AG10803 (cell line): ENCODE measurements at regions not wholly inside any gene's neighbourhood (a gene's known extent, or its start where the extent isn't known, plus 50 kb on each side); places are given as distances from the start of the nearest gene placed in this dataset.

Experiments
- DNase-seq: peaks from one replicate; pipeline ENCODE4 v3.0.0; 2010; ENCODE audit warnings: low read depth
- H3K4me3 ChIP-seq: 2 replicates; pipeline ENCODE4 v1.5.1; 2011; ENCODE audit warnings: mild to moderate bottlenecking, low read length, control low read depth
- CTCF ChIP-seq: conservative IDR thresholded peaks from 2 replicates; pipeline ENCODE4 v1.5.1; 2011; ENCODE audit warnings: mild to moderate bottlenecking, low read length, control low read depth, inconsistent platforms

GRCh38 chr11:116249561-116249960 is 523.2 kb downstream of the BUD13 start:
- H3K4me3 ChIP-seq: no peak overlapping the region
- no peak for DNase-seq
- no peak for TF ChIP-seq CTCF

GRCh38 chr11:116244889-116245288 is 527.9 kb downstream of the BUD13 start:
- DNase-seq: no peak
- H3K4me3 ChIP-seq: no peak overlapping the region
- no peak for TF ChIP-seq CTCF

- no peak for TF ChIP-seq CTCF
- DNase-seq: no peak
- no peak overlapping the region for H3K4me3 ChIP-seq
Measured at GRCh38 chr11:116244439-116244838, 528.3 kb downstream of the BUD13 start.

GRCh38 chr11:116243991-116244390 is 528.8 kb downstream of the BUD13 start:
- DNase-seq: no peak
- TF ChIP-seq CTCF: no peak
- no peak overlapping the region for H3K4me3 ChIP-seq

DNA sequence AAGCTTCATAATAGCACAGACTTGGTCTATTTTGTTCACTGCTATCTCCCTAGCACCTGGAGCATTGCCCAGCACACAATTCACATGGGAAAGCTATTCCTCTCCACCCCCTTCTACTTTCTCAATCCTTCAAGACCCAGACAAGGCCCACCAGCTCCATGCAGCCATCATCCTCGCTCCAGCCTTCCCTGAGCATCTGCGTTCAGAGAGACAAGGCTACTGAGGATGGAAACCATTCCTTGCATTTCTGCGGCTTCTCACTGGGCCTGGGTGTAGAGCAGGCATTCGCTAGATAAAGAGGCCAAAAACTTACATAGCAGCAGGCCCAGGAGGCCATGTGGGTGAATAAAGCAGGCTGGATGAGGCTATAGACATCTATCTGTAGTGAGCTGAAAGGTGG is 530.8 kb downstream of the BUD13 start:
- no peak for DNase-seq
- H3K4me3 ChIP-seq: no peak overlapping the region
- no peak for TF ChIP-seq CTCF

DNA sequence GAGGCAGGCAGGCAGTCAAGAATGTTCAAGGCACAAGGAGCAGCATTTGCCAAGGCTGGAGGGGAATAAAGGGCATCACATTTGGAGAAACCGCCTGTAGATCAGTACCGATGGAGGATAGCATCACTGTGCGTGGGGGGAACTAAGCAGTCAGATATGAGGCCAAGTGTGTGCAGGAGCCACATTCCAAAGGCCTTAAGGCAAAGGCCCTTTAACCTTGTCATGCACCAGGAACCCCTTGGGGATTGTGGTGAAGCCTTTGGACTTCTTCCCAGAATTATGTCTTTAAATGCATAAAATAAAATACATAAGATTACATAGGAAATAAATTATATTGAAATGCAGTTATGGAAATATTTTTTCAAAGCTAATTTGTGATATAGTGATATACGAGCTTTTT is 532.1 kb downstream of the BUD13 start:
- no peak for DNase-seq
- no peak for TF ChIP-seq CTCF

GRCh38 chr11:116239247-116239646 is 533.5 kb downstream of the BUD13 start:
- TF ChIP-seq CTCF: no peak
- no peak for DNase-seq
- no peak overlapping the region for H3K4me3 ChIP-seq

More for the DNA sequence above, 532.1 kb downstream of the BUD13 start:
- no peak overlapping the region for H3K4me3 ChIP-seq
